ENCODE measurements at regions not wholly inside any gene's neighbourhood (a gene's known extent, or its start where the extent isn't known, plus 50 kb on each side); places are given as distances from the start of the nearest gene placed in this dataset.
"Not testable (repeated sequence)": the region's sequence is repeated elsewhere in the genome, so short reads cannot be mapped to it uniquely, and the experiment has no call there.

DNA sequence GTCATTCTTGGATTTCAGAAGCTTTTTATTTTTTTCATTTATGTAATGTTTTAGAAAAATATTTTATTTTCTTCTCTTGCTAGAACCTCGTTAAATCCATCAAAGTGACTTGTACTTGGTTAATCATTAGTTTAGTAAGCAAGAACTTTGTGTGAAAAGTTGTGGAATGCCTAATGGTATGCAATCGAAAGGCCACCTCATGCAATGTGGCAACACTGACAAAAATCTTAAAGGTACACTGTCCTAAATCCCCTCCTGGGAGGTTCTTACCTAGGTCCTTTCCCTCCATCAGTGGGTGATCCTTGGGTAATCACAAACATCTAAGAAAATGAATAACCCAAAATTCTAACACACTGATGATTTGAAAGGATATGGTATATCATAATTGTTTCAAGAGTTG is 304.2 kb downstream of the DNAH5 start:
- no peak for DNase-seq (ENCODE audit: low spot score)

DNA sequence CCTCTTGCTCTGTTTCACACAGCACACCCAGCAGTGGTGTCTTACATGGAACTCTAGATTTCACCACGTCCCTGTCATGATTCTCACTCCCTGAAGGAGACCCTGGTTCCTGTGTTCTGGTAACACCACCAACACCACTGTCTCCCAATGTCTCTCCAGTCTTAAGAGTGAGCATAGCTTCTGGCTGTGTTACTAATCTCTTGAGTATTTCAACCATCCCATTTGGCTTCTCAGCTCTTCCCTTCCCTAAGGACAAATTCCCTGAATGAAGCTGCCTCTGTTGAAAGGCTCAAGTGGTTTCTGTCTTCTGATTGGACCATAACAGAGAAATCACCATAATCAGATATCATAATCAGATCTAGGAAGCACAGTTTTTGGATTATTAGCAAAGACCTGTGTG is 311.8 kb downstream of the DNAH5 start:
- no peak for DNase-seq (ENCODE audit: low spot score)

GRCh38 chr5:13629218-13629617 is 315.3 kb downstream of the DNAH5 start:
- DNase-seq (ENCODE audit: low spot score) = no peak

- no peak for DNase-seq (ENCODE audit: low spot score)
Observed at GRCh38 chr5:13627673-13628454, 316.6 kb downstream of the DNAH5 start.

- no peak for DNase-seq (ENCODE audit: low spot score)
Observed at GRCh38 chr5:13625616-13626198, 318.8 kb downstream of the DNAH5 start.

DNA sequence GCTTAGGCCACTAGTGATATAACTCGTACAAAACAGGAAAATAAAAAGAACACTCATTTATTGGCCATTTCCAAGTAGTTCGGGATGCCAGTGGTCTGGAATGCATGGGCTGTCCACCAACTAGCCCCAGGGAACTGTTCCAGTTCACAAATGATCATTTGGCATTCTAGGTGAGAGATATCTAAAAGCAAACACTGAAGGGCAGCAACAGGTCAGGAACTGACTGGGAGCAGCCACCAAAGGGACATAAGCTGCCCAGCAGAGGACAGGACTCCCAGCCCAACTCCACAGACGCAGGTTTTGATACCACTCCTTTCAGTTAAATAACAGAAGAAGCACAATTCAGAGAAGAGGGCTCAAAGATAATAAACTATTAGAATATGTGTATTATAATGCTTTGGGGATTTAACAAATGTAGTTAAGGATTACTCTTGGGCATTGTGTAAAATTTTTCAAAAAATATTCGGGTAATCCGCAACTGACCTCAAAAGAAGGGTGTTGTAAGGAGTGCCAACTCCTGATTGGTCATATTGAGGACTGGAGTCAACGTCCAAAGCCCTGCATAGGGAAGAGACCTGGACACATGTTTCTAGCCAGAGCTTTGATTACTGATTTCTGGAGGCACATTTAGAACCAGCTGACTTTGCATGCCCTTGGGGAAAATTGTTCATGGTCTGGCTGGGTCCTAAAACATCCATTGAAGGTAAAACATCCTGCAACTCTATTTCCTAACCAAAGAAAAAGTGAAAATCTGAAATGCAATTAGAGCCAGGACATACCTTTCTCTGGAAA is 320.0 kb downstream of the DNAH5 start:
- no peak for DNase-seq (ENCODE audit: low spot score)

DNA sequence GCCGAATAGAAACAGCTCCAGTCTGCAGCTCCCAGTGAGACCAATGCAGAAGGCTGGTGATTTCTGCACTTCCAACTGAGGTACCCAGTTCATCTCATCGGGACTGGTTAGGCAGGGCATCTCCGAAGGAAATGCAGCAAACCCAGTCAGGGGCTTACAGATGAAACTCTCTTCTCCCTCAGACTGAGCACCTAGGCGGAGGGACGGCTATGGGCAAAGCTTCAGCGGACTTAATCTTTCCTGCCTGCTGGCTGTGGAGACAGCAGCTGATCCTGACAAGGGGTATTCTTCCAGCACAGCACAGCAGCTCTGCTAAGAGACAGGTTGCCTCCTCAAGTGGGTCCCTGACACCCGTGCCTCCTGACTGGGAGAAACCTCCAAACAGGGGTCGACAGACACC is 330.9 kb downstream of the DNAH5 start:
- no peak for DNase-seq (ENCODE audit: low spot score)

- no peak for DNase-seq (ENCODE audit: low spot score)
Observed at GRCh38 chr5:13611604-13612003, 332.9 kb downstream of the DNAH5 start.

DNA sequence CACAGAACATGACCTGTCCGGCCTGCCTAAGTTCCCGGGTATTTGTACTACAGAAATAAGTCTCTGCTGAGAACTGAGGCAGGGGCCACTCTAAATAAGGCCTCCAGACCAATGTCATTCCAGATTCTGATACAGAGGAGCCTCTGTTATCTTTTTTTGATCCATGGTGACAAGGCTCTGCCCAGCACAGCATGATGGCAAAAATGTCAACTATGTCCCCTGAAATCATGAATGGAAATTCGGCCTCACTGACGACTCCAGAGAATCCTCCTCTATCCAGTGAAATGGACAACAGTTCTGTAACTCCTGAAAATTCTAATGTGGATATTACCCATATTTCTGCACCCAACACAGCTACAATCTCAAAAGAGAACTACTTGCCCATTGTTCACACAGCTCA is 335.0 kb downstream of the DNAH5 start:
- no peak for DNase-seq (ENCODE audit: low spot score)

DNA sequence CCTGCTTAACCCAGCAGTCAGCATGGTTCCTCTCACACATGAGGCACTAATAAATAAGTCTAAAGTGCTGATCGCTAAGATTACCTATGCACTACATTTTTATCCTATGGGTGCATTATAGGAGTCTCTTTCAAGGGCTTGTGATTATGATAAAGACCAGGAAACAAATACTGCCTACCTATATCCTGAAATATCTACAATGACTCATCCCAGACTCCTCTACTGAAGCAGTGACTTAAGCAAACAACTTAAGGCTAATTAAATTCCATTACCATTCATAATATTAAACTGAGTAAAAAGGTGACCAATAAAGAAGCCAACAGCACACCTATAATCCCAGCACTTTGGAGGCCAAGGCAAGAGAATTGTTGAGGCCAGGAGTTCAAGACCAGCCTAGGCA is 338.4 kb downstream of the DNAH5 start:
- DNase-seq (ENCODE audit: low spot score) = no peak

DNA sequence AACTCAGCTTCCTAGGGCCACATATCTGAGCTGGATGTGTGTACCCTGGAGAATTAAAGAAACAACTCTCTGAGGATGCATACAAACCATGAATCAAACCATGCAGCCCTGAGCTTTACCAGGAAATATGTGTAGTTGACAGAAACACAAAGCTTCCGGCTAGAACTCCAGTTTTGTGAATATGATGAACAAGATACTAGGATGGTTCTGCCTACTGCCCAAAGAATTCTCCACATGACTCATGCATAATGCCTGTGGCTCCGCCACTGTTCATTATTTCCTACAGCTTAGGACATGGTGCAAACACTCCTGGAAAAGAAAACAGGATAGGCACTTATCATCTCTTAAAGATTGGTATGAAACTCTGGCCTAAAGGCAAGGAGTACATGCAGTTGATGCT is 343.4 kb downstream of the DNAH5 start:
- DNase-seq (ENCODE audit: low spot score) = no peak

DNA sequence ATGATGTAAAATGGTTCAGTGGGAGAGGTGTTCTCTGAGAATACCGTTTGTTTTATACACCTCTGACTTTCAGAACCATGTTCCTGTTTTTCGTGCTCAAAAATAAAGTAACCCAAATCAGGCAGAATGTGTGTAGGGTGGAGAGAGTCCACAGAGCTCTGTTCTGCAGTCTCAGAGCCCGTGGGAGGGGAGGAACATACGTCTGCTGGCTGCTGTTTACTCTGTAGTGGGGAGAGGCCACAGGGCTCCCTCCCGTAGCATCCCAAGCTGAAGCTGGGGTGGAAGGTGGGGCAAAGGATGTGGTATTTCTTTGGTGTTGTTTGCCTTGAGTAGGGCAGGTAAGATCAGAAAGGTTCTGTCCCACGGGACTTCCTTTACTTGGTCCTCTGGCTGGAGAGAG is 348.5 kb downstream of the DNAH5 start:
- no peak for DNase-seq (ENCODE audit: low spot score)

DNA sequence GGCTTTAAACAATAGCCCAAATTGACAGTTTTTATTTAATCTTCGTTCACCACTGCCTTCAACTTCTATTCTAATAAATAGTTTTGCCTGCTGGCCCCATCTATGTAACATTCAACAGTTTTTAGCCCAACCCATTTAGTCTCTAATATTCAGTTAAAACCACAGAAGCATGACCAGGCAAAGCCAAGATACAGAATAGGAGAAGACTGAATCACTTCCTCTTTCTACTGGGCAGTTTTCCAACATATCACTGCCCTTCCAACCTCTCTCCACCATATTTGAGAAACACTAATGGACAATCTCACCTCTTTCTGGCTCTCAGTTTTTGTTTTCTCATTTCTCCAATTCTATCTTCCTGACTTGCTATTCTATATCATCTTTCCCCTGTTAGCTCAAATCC is 352.9 kb downstream of the DNAH5 start:
- no peak for DNase-seq (ENCODE audit: low spot score)

GRCh38 chr5:13585324-13585723 is 359.2 kb downstream of the DNAH5 start:
- no peak for DNase-seq (ENCODE audit: low spot score)

- DNase-seq (ENCODE audit: low spot score) = no peak
Observed at GRCh38 chr5:13581914-13582313, 362.6 kb downstream of the DNAH5 start.

DNA sequence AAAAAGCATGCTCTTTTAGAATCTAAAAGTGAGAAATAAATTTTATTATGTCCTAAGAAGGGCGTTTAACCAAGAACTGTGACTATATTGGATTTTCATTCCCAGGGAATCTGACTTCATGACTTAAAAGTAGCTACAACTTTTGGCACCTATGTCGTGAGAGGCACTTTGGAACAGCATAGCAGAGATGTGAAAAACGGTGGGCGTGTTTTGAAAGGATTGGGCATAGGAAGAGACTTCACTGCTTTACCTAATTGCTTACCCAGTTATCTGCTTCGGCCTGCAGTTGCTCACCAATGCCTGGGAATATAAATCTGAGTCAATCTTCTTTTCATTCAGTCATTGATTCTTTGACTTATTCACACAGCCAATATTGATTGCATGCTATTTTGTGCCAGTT is 363.4 kb downstream of the DNAH5 start:
- DNase-seq (ENCODE audit: low spot score) = no peak

DNA sequence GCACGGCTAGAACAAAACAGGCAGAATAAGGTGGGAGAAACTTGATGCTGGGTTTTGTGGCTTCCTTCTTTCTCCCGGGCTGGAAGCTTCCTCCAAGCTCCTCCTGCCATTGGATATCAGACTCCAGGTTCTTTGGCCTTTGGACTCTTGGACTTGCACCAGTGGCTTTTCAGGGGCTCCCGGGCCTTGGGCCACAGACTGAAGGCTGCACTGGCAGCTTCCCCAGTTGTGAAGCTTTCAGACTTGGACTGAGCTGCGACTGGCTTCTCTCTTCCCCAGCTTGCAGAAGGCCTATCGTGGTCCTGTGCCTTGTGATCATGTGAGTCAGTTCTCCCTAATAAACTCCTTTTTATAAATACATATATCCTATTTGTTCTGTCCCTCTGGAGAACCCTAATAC is 364.4 kb downstream of the DNAH5 start:
- DNase-seq (ENCODE audit: low spot score) = no peak

DNA sequence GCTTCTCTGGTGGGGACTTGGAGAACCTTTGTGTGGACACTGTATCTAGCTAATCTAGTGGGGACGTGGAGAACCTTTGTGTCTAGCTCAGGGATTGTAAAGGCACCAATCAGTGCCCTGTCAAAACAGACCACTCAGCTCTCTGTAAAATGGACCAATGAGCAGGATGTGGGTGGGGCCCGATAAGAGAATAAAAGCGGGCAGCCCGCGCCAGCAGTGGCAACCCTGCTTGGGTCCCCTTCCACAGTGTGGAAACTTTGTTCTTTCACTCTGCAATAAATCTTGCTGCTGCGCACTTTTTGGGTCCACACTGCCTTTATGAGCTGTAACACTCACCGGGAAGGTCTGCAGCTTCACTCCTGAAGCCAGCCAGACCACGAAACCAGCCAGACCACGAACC is 365.4 kb downstream of the DNAH5 start:
- DNase-seq (ENCODE audit: low spot score) = not testable (repeated sequence)

GRCh38 chr5:13578311-13579039 is 366.0 kb downstream of the DNAH5 start:
- not testable (repeated sequence) for DNase-seq (ENCODE audit: low spot score)

GRCh38 chr5:13574574-13574973 is 369.9 kb downstream of the DNAH5 start:
- no peak for DNase-seq (ENCODE audit: low spot score)

- DNase-seq (ENCODE audit: low spot score) = no peak
Observed at GRCh38 chr5:13572163-13572562, 372.3 kb downstream of the DNAH5 start.

- no peak for DNase-seq (ENCODE audit: low spot score)
Observed at GRCh38 chr5:13569090-13569715, 375.3 kb downstream of the DNAH5 start.
